ENCODE measurements at regions not wholly inside any gene's neighbourhood (a gene's known extent, or its start where the extent isn't known, plus 50 kb on each side); places are given as distances from the start of the nearest gene placed in this dataset.
"Not testable (repeated sequence)": the region's sequence is repeated elsewhere in the genome, so short reads cannot be mapped to it uniquely, and the experiment has no call there.

- in situ Hi-C loops (cut with HindIII; ENCODE audit: low sequenced_read_pairs) = loop anchor here (25.0 kb wide), 1 partner anchor 281 kb away; the partner anchor contains the start of gene PIGC
Observed at GRCh38 chr1:172717722-172718465, 59.0 kb downstream of the FASLG start.

- in situ Hi-C loops (cut with HindIII; ENCODE audit: low sequenced_read_pairs) = loop anchor here (25.0 kb wide), 1 partner anchor 282 kb away; the partner anchor contains the start of gene PIGC
Observed at GRCh38 chr1:172719066-172719627, 60.2 kb downstream of the FASLG start.

GRCh38 chr1:172719694-172720138 lies 60.8 kb downstream of the FASLG start:
- in situ Hi-C loops (cut with HindIII; ENCODE audit: low sequenced_read_pairs) = loop anchor here (25.0 kb wide), 1 partner anchor 282 kb away; the partner anchor contains the start of gene PIGC

- in situ Hi-C loops (cut with HindIII; ENCODE audit: low sequenced_read_pairs) = loop anchor here (25.0 kb wide), 1 partner anchor 283 kb away; the partner anchor contains the start of gene PIGC
Observed at GRCh38 chr1:172720339-172720738, 61.4 kb downstream of the FASLG start.

GRCh38 chr1:172723251-172723650 lies 64.3 kb downstream of the FASLG start:
- in situ Hi-C loops (cut with HindIII; ENCODE audit: low sequenced_read_pairs) = loop anchor here (25.0 kb wide), 1 partner anchor 286 kb away; the partner anchor contains the start of gene PIGC

GRCh38 chr1:172724232-172724631 lies 65.3 kb downstream of the FASLG start:
- in situ Hi-C loops (cut with HindIII; ENCODE audit: low sequenced_read_pairs) = loop anchor here (25.0 kb wide), 1 partner anchor 287 kb away; the partner anchor contains the start of gene PIGC

- in situ Hi-C loops (cut with HindIII; ENCODE audit: low sequenced_read_pairs) = loop anchor here (25.0 kb wide), 1 partner anchor 288 kb away; the partner anchor contains the start of gene PIGC
Observed at GRCh38 chr1:172724765-172725613, 66.1 kb downstream of the FASLG start.

- in situ Hi-C loops (cut with HindIII; ENCODE audit: low sequenced_read_pairs) = no loop called here
Observed at GRCh38 chr1:172726740-172727139, 67.8 kb downstream of the FASLG start.

- in situ Hi-C loops (cut with HindIII; ENCODE audit: low sequenced_read_pairs) = no loop called here
Observed at GRCh38 chr1:172727275-172727857, 68.5 kb downstream of the FASLG start.

GRCh38 chr1:172727956-172728603 lies 69.2 kb downstream of the FASLG start:
- in situ Hi-C loops (cut with HindIII; ENCODE audit: low sequenced_read_pairs) = no loop called here

- in situ Hi-C loops (cut with HindIII; ENCODE audit: low sequenced_read_pairs) = not testable (repeated sequence)
Observed at GRCh38 chr1:172728705-172729104, 69.8 kb downstream of the FASLG start.

- in situ Hi-C loops (cut with HindIII; ENCODE audit: low sequenced_read_pairs) = no loop called here
Observed at GRCh38 chr1:172732427-172732826, 73.5 kb downstream of the FASLG start.

GRCh38 chr1:172733815-172734214 lies 74.9 kb downstream of the FASLG start:
- in situ Hi-C loops (cut with HindIII; ENCODE audit: low sequenced_read_pairs) = no loop called here

GRCh38 chr1:172738389-172738788 lies 79.5 kb downstream of the FASLG start:
- in situ Hi-C loops (cut with HindIII; ENCODE audit: low sequenced_read_pairs) = no loop called here

- in situ Hi-C loops (cut with HindIII; ENCODE audit: low sequenced_read_pairs) = no loop called here
Observed at GRCh38 chr1:172742599-172743500, 83.9 kb downstream of the FASLG start.

GRCh38 chr1:172745014-172745413 lies 86.1 kb downstream of the FASLG start:
- in situ Hi-C loops (cut with HindIII; ENCODE audit: low sequenced_read_pairs) = no loop called here

- in situ Hi-C loops (cut with HindIII; ENCODE audit: low sequenced_read_pairs) = no loop called here
Observed at GRCh38 chr1:172746091-172746949, 87.4 kb downstream of the FASLG start.

- in situ Hi-C loops (cut with HindIII; ENCODE audit: low sequenced_read_pairs) = no loop called here
Observed at GRCh38 chr1:172748201-172748600, 89.3 kb downstream of the FASLG start.
